ENCODE measurements at regions not wholly inside any gene's neighbourhood (a gene's known extent, or its start where the extent isn't known, plus 50 kb on each side); places are given as distances from the start of the nearest gene placed in this dataset.

DNA sequence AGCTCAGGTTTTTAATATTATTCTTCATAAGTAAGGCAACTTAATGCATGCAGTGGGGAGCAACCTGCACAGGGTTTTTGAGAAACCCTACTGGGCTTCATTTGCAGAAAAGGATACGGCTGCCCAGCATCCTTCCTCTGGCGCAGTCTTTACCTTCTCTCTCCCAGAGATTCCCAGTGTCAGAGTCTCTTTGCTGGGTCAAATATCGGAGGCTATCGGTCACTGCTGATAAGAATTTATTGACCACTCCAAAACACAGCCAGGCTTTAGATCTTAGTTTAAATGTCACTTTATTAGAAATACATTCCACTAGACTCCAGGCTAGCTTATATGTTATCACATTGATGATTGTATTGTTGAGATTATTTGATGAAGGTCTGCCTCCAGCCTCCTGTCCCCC, 147.2 kb upstream of the CPSF6 start:
- TF ChIP-seq, protein P1, sequence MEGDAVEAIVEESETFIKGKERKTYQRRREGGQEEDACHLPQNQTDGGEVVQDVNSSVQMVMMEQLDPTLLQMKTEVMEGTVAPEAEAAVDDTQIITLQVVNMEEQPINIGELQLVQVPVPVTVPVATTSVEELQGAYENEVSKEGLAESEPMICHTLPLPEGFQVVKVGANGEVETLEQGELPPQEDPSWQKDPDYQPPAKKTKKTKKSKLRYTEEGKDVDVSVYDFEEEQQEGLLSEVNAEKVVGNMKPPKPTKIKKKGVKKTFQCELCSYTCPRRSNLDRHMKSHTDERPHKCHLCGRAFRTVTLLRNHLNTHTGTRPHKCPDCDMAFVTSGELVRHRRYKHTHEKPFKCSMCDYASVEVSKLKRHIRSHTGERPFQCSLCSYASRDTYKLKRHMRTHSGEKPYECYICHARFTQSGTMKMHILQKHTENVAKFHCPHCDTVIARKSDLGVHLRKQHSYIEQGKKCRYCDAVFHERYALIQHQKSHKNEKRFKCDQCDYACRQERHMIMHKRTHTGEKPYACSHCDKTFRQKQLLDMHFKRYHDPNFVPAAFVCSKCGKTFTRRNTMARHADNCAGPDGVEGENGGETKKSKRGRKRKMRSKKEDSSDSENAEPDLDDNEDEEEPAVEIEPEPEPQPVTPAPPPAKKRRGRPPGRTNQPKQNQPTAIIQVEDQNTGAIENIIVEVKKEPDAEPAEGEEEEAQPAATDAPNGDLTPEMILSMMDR (IDR thresholded peaks at IDR 0.05), result no peak
- Histone ChIP-seq H3K4me1 (peaks cover 0 to 9% (median 0%) of the 10 kb centered on the region in 9 donors), H3K36me3 (no peaks in the 10 kb centered on the region), H3K27me3 (peaks cover 0 to 21% (median 8%) of the 10 kb centered on the region in 7 donors), H3K4me3 (no peak overlapping the region), H3K27ac (no peak overlapping the region), H3K9me3 (no peaks in the 10 kb centered on the region)
- no peak for ATAC-seq
- DNase-seq, result no peak
- intact Hi-C loops (cut with DNase I), result no loop called here
- WGBS, 2 donors, result 88 to 89% methylated on average over 4 of the region's 4 CpGs

DNA sequence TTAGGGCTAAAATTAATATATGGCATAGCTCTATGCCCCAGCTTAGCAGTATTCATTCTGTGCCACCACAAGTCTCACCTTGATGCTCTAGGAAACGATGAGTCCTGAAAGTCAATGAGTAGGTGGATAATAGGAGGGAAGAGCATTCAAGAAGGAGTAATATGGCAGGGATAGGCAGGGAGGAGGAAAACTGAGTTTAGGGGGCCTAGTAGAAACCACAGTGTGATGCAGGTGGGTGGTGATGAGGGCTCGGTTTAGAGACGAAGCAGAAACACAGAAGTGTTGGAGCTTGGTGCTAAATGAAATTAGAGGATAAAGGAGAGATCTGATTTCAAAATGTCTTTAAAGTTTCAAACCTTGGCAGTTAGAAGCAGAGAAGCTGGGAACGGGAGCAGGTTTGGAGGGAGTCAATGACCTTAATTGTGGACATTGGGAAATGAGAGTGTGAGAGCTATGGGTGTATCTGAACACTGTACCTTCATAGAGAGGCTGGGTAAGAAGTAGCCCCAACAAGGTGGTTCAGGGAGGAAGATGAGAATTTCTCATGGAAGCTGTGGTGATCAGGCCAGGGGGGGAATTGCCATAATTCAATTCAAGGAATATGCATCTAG, 144.7 kb upstream of the CPSF6 start:
- WGBS, 2 donors, result 70 to 71% methylated on average over 4 of the region's 4 CpGs
- Histone ChIP-seq H3K9me3 (no peaks in the 10 kb centered on the region), H3K4me1 (peaks cover 0 to 19% (median 3%) of the 10 kb centered on the region in 9 donors), H3K27ac (no peak overlapping the region), H3K4me3 (no peak overlapping the region), H3K27me3 (peaks cover 0 to 33% (median 11%) of the 10 kb centered on the region in 7 donors), H3K36me3 (no peaks in the 10 kb centered on the region)
- no peak for DNase-seq
- TF ChIP-seq, protein P1 (IDR thresholded peaks at IDR 0.05), result no peak
- ATAC-seq, result no peak
- intact Hi-C loops (cut with DNase I), result no loop called here

DNA sequence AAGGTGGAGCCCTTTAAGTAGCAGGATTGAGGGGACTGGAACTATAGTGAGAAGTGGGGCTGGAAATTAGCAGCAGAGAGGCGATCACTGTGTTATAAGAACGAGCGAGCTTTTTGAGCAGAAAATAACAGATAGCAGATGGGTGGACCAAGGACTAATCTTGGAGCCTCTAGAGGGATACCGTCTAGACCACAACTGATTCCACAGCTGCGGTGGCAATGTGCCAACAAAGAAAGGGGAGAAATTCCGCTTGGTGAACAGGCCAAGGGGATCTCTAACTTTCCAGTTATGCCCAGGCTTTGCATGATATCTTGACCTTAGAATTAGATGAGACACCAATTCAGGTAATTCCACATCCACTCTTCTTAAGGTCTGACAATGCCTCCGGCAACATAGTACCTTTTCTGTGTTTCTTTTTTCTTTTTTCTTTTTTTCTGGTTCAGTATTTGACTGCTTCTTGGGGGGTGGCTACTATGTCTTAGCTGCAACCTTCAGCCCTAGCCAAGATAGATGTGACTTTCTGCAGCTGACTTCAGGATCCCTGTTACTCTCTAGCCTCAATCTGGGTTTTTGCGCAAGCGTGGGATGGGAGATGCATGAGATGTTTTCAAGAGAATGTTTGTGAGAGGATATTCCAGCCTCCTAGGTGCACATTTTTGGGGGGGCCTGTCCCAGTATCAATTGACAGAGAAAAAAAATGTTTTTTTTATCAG, 143.4 kb upstream of the CPSF6 start:
- peak in 1 of 2 donors; percentile 36 for DNase-seq
- WGBS, 2 donors, result 54 to 70% methylated on average over 9 of the region's 9 CpGs
- H3K4me3 ChIP-seq, result no peak overlapping the region
- peaks cover 0 to 33% (median 11%) of the 10 kb centered on the region in 7 donors for H3K27me3 ChIP-seq
- TF ChIP-seq, protein P1 (IDR thresholded peaks at IDR 0.05), result no peak
- no peaks in the 10 kb centered on the region for H3K9me3 ChIP-seq
- ATAC-seq, result peak in 3 of 8 donors; percentile 44 to 68 (median 47)
- no peaks in the 10 kb centered on the region for H3K36me3 ChIP-seq
- H3K27ac ChIP-seq, result peak overlapping the region in 1 of 10 donors; percentile 7
- H3K4me1 ChIP-seq, result peaks cover 0 to 19% (median 3%) of the 10 kb centered on the region in 9 donors
- intact Hi-C loops (cut with DNase I), result no loop called here

DNA sequence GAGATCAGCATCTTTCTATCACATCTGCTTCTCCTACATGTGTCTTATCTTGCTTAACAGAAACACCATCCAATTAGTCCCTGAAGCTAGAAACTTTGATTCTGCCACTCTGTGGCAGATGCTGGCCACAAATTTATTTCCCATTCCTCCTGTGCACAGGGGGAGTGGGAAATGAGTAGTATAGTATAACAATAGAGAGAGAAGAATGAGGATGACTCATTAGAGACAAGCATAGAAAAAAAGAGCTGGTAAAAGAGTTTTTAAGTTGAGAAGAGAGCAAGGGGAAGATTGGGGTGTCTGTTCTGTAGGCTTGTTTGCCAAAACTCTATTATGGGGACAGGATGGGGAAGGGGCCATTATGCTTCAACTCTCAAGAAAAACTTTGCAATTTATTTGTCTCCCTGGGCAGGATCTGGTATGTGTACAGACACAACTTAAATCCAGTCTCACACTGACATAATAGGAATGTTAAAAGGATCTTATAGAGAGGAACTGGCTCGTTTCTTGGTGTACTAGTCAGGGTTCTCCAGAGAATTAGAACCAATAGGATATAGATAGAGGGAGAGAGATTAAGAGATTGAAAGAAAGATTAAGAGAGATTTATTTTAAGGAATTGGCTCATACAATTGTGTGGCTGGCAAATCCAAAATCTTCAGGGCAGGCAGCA, 142.6 kb upstream of the CPSF6 start:
- intact Hi-C loops (cut with DNase I), result no loop called here
- peaks cover 0 to 33% (median 11%) of the 10 kb centered on the region in 7 donors for H3K27me3 ChIP-seq
- no peaks in the 10 kb centered on the region for H3K9me3 ChIP-seq
- H3K4me1 ChIP-seq, result peaks cover 0 to 21% (median 6%) of the 10 kb centered on the region in 9 donors
- 27 to 35% methylated on average over 1 of the region's 1 CpG for WGBS, 2 donors
- H3K27ac ChIP-seq, result peak overlapping the region in 1 of 10 donors; percentile 7
- TF ChIP-seq, protein P1 (IDR thresholded peaks at IDR 0.05), result no peak
- H3K4me3 ChIP-seq, result no peak overlapping the region
- H3K36me3 ChIP-seq, result no peaks in the 10 kb centered on the region
- ATAC-seq (peak in 1 of 8 donors; percentile 26), DNase-seq (no peak)

All from heart right ventricle (tissue), 16 donors.